Kidney tubule cell (primary cell): ENCODE measurements at regions not wholly inside any gene's neighbourhood (a gene's known extent, or its start where the extent isn't known, plus 50 kb on each side); places are given as distances from the start of the nearest gene placed in this dataset.

ENCODE experiments used
- DNase-seq: peaks from one replicate; pipeline ENCODE4 v3.0.0-alpha.2; 2018; ENCODE audit warnings: low spot score

- no peak for DNase-seq
These were observed 231.6 kb downstream of the BCL11A start for GRCh38 chr2:60321816-60322215.

GRCh38 chr2:60320724-60321123 lies 232.7 kb downstream of the BCL11A start:
- DNase-seq: no peak

- no peak for DNase-seq
These were observed 234.4 kb downstream of the BCL11A start for GRCh38 chr2:60319031-60319547.

DNA sequence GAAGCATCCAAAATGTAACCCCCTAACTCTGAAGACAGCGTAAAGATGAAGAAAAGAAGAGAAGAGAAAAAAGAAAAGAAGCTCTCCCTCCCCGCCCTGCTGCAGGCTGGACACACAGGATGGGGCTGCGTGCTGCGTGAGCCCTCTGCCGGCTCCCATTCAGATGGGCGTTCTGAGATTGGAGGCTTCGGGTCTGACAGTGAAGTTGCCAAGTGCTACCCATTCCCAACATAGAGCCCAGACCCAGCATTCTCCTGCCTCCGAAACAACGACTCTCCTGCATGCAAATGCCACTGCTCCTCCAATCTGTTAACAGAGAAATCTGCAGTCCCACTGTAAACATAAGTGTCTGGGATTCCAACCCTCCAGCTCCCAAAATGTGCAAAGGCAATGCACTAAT lies 234.9 kb downstream of the BCL11A start:
- no peak for DNase-seq

- no peak for DNase-seq
These were observed 235.6 kb downstream of the BCL11A start for GRCh38 chr2:60317844-60318243.

DNA sequence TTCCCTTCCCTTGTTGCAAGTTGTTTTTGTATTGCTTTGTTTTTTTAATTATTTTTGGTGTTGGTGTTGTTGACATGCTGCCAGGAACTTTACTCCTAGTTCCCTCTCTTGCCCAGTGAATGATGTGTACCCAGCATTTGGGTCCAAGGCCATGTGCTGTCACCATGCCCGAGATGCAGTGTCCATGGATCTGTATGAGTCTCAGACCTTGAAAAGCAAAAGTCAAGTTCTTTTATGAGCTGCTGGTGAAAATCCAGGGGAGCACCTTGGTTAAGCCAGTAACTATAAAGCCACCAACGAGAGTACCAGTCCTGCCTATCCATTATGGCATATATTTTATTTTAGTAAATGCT lies 236.4 kb downstream of the BCL11A start:
- DNase-seq: no peak

GRCh38 chr2:60316381-60317033 lies 236.9 kb downstream of the BCL11A start:
- no peak for DNase-seq

- no peak for DNase-seq
These were observed 239.8 kb downstream of the BCL11A start for GRCh38 chr2:60313470-60314172.

- DNase-seq: no peak
These were observed 240.8 kb downstream of the BCL11A start for GRCh38 chr2:60312618-60313017.

GRCh38 chr2:60311524-60311923 lies 241.9 kb downstream of the BCL11A start:
- DNase-seq: no peak

DNA sequence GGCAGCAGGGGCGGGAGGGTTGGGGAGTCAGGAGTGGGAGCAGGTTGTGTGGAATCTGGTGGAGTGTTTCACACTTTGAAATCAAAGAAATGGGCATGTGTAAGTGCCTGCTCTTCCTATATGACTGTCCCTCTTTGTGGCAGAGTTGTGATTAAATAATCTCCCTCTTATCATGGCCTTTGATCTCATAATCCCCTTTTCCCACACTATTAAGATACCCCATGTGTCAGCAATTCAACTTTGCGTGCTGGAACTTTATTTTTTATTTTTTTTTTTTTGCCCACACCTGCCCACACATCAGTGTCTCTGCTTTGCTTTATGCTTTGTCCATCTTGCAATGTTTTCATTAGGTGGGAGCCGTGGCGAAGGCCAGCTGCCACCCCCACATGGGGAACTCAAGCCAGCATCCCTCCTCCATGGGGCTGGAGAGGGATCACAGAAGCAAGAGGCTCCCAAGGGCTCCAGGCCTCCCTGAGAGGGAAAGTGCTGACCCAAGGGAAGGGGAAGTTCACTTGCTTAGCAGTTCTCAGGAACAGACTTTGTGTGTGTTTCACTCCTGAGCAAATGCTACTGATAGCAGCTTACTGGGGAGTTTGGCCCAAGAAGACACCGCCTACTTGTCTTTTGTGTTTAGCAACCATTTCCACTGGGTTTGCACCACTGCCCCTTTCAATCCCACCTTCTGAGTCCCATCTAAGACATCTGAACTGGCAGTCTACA lies 243.4 kb downstream of the BCL11A start:
- DNase-seq: no peak

DNA sequence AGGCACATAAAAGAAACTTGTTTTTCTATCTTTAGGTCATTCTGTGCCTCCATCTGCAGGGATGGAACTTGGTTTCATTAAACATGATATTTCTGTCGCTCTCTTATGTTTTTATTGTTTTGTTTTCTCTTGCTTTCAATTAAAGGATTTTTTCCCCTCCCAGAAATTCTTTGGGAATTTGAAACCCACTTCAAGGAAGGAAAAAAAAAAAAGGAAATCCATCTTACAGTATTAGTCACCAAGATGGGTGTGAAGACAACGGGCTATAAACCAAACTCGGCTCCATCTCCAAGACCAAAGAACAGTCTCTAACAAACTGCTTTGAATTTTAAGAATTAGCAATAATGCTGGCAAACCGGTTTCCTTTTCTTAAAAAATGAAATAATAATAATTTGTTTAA lies 244.1 kb downstream of the BCL11A start:
- DNase-seq: no peak

DNA sequence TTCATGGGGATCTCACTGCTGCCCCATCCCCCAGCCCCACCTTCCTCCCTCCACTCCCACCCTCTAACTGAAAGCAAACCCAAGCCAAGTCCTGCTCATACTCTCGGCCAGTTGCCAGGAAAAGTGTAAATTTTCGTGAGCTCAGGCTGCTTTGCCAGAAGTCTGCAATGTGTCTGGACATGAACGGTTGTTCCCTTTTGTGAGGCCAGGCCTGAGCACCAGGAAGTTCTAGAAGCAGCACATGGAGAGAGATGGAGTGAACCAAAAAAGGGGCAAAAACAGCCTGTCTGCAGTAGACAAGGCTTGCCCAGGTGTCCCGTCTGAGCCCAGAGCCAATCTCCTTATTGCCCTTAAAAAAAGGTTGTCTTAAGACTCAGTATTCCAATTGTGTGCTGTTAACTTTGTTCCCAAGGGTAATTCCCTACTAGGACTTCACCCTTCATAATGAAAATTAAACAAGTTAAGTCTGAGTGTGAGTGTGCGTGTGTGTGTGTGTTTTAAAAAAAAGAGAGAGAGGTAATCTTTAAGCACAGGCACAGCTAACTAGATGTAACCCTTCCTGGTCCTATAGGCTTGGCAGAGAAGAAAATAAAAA lies 247.1 kb downstream of the BCL11A start:
- no peak for DNase-seq

DNA sequence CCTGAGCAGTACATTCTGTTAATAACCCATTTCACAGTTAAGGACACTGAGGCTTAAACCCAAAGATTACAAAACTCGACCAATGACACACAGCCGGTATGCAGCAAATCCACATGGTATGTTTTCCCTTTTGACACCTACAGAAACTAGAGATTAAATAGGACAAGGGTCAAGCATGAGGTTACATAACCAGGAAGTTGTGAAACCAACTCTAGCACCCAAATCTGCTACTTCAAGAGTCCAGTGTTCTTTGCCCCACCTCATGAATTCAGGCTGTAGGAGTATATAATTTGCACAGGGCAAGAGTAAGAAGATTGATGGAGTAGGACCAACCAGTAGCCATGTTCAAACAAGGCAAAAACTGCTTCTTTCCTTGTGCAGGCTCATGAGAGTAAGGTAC lies 249.8 kb downstream of the BCL11A start:
- DNase-seq: no peak

DNA sequence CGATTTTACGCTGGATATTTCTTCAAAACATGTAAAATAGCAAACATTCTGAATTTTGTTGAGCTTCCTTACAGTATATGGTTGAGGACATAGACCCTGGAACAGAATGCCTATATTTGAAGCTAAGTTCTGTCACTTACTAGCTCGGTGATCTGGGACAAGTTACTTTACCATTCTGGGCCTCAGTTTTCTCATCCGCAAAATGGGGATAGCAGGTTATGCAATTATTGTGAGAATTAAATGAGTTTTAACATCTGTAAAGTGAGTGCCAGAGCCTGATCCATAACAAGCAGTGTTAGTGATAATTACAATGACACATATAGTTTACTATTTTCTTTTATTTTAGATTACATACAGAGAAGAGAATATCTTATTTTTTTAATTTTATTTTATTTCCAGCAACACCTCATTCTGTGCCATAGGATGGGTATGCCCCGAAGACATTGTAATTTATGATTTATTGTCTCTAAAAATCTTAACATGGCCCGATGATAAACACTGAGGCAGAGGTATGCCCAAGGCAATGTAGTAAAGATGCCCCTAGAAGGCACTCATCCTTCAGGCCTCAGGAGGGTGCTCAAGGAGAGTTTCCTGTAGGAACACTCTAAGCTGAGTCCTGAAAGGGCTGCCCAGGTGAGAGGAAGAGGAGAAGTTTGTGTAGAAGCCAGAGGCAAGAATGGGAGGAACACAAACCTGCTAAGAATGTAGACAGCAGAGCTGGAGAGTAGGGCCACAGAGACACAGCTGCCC lies 250.9 kb downstream of the BCL11A start:
- no peak for DNase-seq

- no peak for DNase-seq
These were observed 251.7 kb downstream of the BCL11A start for GRCh38 chr2:60301726-60302125.

GRCh38 chr2:60299179-60299578 lies 254.3 kb downstream of the BCL11A start:
- DNase-seq: no peak

GRCh38 chr2:60298006-60298696 lies 255.3 kb downstream of the BCL11A start:
- DNase-seq: no peak

- peak; percentile 16 for DNase-seq
These were observed 256.0 kb downstream of the BCL11A start for GRCh38 chr2:60297296-60298005.

GRCh38 chr2:60296219-60296955 lies 257.1 kb downstream of the BCL11A start:
- no peak for DNase-seq
